K562 (cell line): ENCODE measurements at regions not wholly inside any gene's neighbourhood (a gene's known extent, or its start where the extent isn't known, plus 50 kb on each side); places are given as distances from the start of the nearest gene placed in this dataset.

Experiments
- CREBBP ChIP-seq: IDR thresholded peaks from one replicate; pipeline ENCODE4 v1.6.1; 2012; ENCODE audit warnings: low read depth, mild to moderate bottlenecking, control low read depth, inconsistent platforms, low read length
- RBFOX2 ChIP-seq: fragments of 200-400 bp; formaldehyde crosslinking; IDR thresholded peaks from 2 replicates; pipeline ENCODE4 v1.6.1; 2017; ENCODE audit warnings: low read depth, mild to moderate bottlenecking, low read length, moderate library complexity
- RBM25 ChIP-seq: fragments of 200-400 bp; formaldehyde crosslinking; IDR thresholded peaks from 2 replicates; pipeline ENCODE4 v1.6.1; 2018; ENCODE audit warnings: low read length, low read depth, moderate library complexity; ENCODE audit not compliant: severe bottlenecking
- SOX6 ChIP-seq: fragments of 450-650 bp; IDR thresholded peaks from 2 replicates; pipeline ENCODE4 v1.6.1; 2014; ENCODE audit warnings: mild to moderate bottlenecking
- TAL1 ChIP-seq: fragments of 450-650 bp; IDR thresholded peaks from 2 replicates; pipeline ENCODE4 v1.6.1; 2016; ENCODE audit warnings: mild to moderate bottlenecking
- ZC3H11A ChIP-seq: IDR thresholded peaks from 2 replicates; pipeline ENCODE4 v1.6.1; 2012; ENCODE audit warnings: low read depth, low read length, improper control_type of control experiment
- ZNF12 ChIP-seq: sonication (generic); formaldehyde crosslinking; IDR thresholded peaks from 2 replicates; pipeline ENCODE4 v1.4.0; 2020; ENCODE audit warnings: mild to moderate bottlenecking, missing genetic modification reagents
- ZNF174 ChIP-seq: fragments of 250-450 bp; sonication (Bioruptor Pico); IDR thresholded peaks from 2 replicates; pipeline ENCODE4 v1.4.0; 2020; ENCODE audit warnings: mild to moderate bottlenecking
- ZNF318 ChIP-seq, 2 experiments: fragments of 450-650 bp; IDR thresholded peaks; 2 replicates each; pipeline ENCODE4 v1.6.1; 2016; ENCODE audit warnings: mild to moderate bottlenecking in 2 of 2, borderline replicate concordance in 1 of 2, low read depth in 1 of 2, moderate library complexity in 1 of 2
- TF ChIP-seq, protein P1 (sequence below): fragments of 250-450 bp; sonication (Bioruptor Pico); IDR thresholded peaks from 2 replicates; pipeline ENCODE4 v1.8.0; 2022; ENCODE audit warnings: inconsistent platforms, mild to moderate bottlenecking, moderate library complexity, borderline replicate concordance

- TF ChIP-seq ZNF318 (IDR thresholded peaks at IDR 0.05; ENCODE audit: borderline replicate concordance in 1 of 2, low read depth in 1 of 2) (no peak), RBM25 (no peak), RBFOX2 (no peak), ZC3H11A (no peak), ZNF174 (CRISPR knock-in tag) (no peak), ZNF12 (CRISPR knock-in tag) (no peak), SOX6 (no peak), CREBBP (no peak), TAL1 (no peak)
- TF ChIP-seq, protein P1, sequence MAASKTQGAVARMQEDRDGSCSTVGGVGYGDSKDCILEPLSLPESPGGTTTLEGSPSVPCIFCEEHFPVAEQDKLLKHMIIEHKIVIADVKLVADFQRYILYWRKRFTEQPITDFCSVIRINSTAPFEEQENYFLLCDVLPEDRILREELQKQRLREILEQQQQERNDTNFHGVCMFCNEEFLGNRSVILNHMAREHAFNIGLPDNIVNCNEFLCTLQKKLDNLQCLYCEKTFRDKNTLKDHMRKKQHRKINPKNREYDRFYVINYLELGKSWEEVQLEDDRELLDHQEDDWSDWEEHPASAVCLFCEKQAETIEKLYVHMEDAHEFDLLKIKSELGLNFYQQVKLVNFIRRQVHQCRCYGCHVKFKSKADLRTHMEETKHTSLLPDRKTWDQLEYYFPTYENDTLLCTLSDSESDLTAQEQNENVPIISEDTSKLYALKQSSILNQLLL (CRISPR knock-in tag), result no peak
These were observed 111.5 kb upstream of the ZNF236 start (continued) for GRCh38 chr18:76710646-76711520.
